ENCODE measurements at regions not wholly inside any gene's neighbourhood (a gene's known extent, or its start where the extent isn't known, plus 50 kb on each side); places are given as distances from the start of the nearest gene placed in this dataset.

GRCh38 chr20:11850901-11851300, 66.8 kb upstream of the BTBD3 start:
- TF ChIP-seq ZBTB21 (CRISPR knock-in tag; IDR thresholded peaks at IDR 0.05): no peak
- no peak for TF ChIP-seq NFATC3 (CRISPR knock-in tag; IDR thresholded peaks at IDR 0.05)
- TF ChIP-seq POGZ (CRISPR knock-in tag; IDR thresholded peaks at IDR 0.05): no peak
